GM03348 (cell line): ENCODE measurements at regions not wholly inside any gene's neighbourhood (a gene's known extent, or its start where the extent isn't known, plus 50 kb on each side); places are given as distances from the start of the nearest gene placed in this dataset.
"Not testable (repeated sequence)": the region's sequence is repeated elsewhere in the genome, so short reads cannot be mapped to it uniquely, and the experiment has no call there.

Experiments used
- DNase-seq: peaks from one replicate; pipeline ENCODE4 v3.0.0; 2012; ENCODE audit warnings: low spot score

GRCh38 chr5:4019009-4019769, 423.6 kb downstream of the IRX1 start:
- peak; percentile 37 for DNase-seq

- no peak for DNase-seq
Observed at GRCh38 chr5:4019841-4020240, 424.2 kb downstream of the IRX1 start.

- DNase-seq: no peak
Observed at GRCh38 chr5:4020400-4020799, 424.8 kb downstream of the IRX1 start.

DNA sequence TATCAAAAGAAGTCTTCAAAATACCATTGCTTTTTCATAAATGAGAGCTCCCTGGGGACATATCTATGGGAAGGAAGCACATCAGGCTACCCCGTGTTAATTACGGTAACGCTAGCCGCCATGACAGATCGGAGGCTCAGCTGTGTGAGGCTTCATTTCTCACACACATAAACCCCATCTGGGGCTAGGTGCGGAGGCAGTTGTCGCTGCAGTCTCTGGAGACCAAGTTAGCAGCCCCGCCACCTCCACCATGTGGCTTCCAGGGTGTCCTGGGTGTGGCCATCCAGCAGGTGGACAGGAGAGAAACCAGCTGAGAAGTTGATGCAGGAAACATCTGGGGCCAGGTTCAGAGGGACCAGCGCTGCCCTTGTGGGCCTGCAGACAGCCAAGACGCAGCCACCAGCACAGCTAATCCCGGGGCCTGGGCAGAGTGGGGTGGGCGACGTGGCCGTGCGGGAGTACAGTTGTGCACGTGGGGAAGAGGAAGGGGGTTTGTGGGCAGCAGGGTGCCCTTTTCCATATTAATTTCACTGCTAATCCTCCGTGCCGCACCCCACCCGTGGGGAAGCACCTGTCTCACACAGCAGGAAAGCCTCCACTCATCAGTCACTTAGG, 426.5 kb downstream of the IRX1 start:
- DNase-seq: no peak

DNA sequence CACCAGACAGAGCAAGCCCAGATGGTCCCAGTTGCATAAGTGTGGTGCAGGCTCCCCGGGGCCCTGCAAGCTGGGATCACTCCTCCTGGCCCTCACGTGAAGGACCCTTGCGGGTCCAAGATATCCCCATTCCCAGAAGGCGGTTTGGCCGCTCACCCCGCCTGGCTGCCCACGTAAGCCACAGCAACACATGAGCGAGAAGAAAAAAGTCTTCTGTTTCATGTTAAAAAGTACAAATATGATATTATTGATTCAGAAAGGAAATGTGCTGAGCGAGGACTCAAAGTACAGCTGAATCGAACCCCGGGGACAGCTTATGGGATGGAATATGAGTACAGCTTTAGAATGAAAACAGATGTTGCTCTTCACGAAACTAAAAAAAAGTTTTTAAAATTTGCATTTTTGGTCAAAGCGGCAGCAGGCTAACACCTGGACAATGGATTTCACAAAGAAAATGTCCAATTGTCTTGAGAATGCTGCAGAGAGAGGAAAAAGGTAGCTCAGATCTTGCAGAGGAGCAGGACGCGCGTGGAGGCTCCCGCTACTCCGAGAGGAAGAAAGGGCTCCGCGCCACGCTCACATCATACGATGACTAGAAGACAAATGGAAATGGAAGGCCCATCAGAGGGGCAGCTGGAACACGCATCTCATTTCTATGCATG, 427.6 kb downstream of the IRX1 start:
- no peak for DNase-seq

GRCh38 chr5:4023753-4024335, 428.2 kb downstream of the IRX1 start:
- no peak for DNase-seq

DNA sequence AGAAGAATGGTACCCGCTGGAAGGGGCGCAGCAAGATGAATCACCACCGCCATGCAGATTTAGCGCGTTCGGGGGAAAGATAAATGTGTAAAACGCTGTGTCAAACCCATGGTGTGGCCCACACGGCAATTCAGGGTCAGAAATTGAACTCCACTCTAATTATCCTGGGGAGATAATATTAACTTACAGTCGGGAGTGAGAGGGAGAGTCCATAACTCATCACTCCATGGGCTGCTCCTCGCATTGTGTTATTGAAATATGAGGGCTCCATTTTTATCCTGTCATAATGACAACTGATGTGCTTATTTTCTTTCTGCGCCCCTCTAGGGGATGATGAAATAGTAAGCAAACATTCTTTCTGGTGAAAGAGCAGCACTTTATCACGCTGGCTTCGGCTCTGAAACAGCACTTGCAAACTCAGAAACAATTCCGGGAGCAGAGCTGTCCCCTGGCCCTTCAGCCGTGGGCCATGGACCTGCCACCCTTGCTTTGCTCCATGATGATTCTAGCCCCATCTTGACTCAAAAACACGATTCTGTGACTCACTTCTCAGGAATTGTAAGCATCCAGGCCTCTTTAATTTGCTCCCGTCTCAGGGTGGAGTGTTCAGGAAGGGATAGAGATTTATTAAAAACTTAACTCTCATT, 431.6 kb downstream of the IRX1 start:
- no peak for DNase-seq

- no peak for DNase-seq
Observed at GRCh38 chr5:4028384-4028783, 432.8 kb downstream of the IRX1 start.

DNA sequence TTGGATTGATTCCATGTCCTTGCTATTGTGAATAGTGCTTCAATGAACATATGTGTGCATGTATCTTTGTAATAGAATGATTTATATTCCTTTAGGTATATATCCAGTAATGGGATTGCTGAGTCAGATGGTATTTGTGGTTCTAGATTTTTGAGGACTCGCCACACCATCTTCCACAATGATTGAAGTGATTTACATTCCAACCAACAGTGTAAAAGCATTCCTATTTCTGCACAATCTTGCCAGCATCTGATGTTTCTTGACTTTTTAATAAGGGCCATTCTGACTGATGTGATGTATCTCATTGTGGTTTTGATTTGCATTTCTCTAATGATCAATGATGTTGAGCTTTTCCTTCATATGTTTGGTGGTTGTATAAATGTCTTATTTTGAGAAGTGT, 437.9 kb downstream of the IRX1 start:
- not testable (repeated sequence) for DNase-seq

- no peak for DNase-seq
Observed at GRCh38 chr5:4036861-4037260, 441.2 kb downstream of the IRX1 start.

DNA sequence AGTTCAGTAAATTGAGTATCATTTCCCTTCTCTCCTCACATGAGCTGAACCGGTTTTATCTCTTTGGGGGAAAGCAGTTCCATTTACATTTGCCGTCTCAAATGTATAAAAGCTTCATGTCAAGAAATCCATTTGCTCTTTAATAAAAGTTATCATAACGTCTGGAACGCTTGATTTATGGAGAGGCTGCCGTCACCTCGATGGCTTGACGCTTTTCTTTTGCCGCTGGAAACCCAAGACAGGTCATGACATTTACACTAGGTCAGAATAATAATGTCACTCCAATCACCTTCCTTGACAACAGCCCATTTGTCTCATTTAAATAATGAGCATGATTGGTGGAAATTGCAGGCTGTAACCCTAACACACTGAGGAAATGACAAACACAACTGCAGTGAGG, 443.4 kb downstream of the IRX1 start:
- no peak for DNase-seq

DNA sequence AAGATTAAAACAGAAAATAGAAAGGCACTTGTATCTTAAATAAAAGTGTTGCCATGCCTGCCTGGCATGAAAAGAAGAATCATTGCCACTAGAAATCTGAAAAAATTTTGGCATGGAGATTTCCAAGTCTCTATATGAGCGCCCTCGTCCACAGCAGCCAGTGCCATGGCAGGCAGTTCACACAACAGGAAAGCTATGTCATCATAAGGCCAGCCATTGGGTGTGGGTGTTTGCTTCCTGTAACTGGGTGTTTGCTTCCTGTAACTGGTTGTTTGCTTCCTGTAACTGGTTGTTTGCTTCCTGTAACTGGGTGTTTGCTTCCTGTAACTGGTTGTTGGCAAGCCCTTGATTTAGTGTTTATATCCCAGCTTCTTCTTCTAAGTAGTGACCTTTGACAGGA, 446.7 kb downstream of the IRX1 start:
- DNase-seq: no peak

- no peak for DNase-seq
Observed at GRCh38 chr5:4043135-4043534, 447.5 kb downstream of the IRX1 start.

DNA sequence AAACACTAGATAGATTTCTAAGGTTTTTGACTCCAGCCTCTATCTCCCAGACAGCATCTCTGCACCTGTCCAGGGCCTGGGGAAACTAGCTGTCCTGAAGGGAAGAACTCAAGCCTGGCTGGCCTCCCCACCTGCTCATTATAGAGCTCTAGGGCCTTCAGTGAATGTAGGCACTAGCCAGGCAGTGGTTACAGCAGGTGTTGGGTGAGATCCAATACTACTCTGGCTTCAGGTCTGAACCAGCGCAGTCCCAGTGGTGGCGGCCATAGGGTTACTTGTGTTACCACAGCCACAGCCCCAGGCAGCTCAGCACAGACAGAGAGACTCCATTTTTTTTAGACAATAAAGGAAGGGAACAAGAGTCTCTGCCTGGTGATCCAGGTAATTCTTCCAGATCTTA, 449.2 kb downstream of the IRX1 start:
- no peak for DNase-seq

- no peak for DNase-seq
Observed at GRCh38 chr5:4048398-4048797, 452.8 kb downstream of the IRX1 start.

DNA sequence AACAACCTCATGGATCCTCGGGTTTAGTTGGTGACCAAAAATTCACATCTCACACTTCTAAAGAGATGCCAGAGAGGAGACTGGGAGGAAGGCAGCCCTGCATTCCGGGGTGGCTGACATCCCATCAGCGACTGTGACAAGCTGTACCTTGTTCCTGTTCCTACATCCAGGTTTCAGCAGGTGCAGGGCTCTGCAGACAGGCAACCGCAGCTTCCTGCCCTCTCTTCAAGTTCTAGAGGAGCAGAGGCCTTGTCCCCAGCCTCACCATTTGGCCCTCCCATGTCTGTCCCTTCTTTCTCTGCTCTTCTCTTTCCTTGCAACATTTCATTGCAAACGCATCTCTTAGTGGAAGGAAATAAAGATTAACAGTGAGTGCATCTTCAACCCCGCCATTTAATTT, 454.6 kb downstream of the IRX1 start:
- no peak for DNase-seq

DNA sequence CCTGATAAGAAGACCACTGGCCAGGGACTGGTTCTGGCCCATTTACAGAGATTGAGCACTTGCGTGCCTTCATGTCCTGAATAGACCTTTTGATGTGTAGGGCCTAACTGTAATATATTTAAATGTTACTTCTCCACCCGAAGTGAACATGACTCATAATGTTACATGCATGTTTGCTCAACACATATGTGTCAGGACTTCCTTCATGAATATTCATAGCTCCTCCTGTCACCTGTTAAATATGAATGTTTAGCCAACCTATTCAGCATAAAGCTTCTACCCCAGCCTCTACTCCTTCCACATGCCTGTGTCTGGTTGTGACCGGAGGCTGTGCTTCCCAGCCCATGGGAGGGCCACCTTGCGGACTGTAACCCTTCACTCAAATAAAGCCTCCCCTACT, 457.5 kb downstream of the IRX1 start:
- DNase-seq: no peak

DNA sequence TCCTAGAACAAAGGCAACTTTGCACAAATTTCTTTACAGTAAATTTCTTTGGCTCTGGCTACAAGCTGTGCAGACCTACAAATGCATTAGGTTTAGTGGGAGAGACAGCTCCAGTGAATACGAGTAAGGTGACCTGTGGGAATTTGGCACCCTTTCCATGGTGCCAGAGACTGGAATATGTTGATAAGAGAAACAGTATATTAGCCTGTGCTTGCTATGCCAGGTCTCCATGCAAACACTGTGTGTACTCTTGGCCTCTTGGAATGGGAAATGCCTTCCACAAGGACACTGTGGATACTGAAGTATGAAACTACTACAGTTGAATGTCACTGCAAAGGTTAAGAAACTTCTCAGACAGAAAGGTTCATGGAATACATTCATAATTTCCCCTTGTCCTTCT, 458.5 kb downstream of the IRX1 start:
- no peak for DNase-seq

GRCh38 chr5:4058899-4059298, 463.3 kb downstream of the IRX1 start:
- DNase-seq: no peak

- no peak for DNase-seq
Observed at GRCh38 chr5:4065472-4066320, 470.1 kb downstream of the IRX1 start.

- DNase-seq: no peak
Observed at GRCh38 chr5:4068171-4068570, 472.5 kb downstream of the IRX1 start.

GRCh38 chr5:4078544-4078943, 482.9 kb downstream of the IRX1 start:
- no peak for DNase-seq
